Kidney epithelial cell (primary cell): ENCODE measurements at regions not wholly inside any gene's neighbourhood (a gene's known extent, or its start where the extent isn't known, plus 50 kb on each side); places are given as distances from the start of the nearest gene placed in this dataset.

Experiments used
- DNase-seq: peaks from one replicate; pipeline ENCODE4 v3.0.0-alpha.2; 2010; ENCODE audit warnings: low read depth
- H3K27me3 ChIP-seq: 2 replicates; pipeline ENCODE4 v1.6.0; 2011; ENCODE audit warnings: low read length; ENCODE audit not compliant: control insufficient read depth, insufficient read depth
- H3K36me3 ChIP-seq: 2 replicates; pipeline ENCODE4 v1.5.1; 2011; ENCODE audit warnings: low read length; ENCODE audit not compliant: control insufficient read depth, insufficient read depth
- H3K4me3 ChIP-seq: 2 replicates; pipeline ENCODE4 v1.5.1; 2011; ENCODE audit warnings: low read depth, mild to moderate bottlenecking, control low read depth, low read length
- CTCF ChIP-seq: IDR thresholded peaks from 2 replicates; pipeline ENCODE4 v1.5.1; 2011; ENCODE audit warnings: mild to moderate bottlenecking, moderate library complexity, low read length, control low read depth, inconsistent platforms; ENCODE audit not compliant: insufficient read depth, poor library complexity, severe bottlenecking

- H3K36me3 ChIP-seq = no peaks in the 10 kb centered on the region
- H3K4me3 ChIP-seq = no peak overlapping the region
- no peak for DNase-seq
- no peaks in the 10 kb centered on the region for H3K27me3 ChIP-seq
- no peak for TF ChIP-seq CTCF
These were observed 259.2 kb upstream of the KAZN start for GRCh38 chr1:14339288-14339687.

- no peak for DNase-seq
- no peak for TF ChIP-seq CTCF
- H3K4me3 ChIP-seq = no peak overlapping the region
- H3K27me3 ChIP-seq = no peaks in the 10 kb centered on the region
- H3K36me3 ChIP-seq = no peaks in the 10 kb centered on the region
These were observed 258.3 kb upstream of the KAZN start for GRCh38 chr1:14340002-14340785.

- H3K4me3 ChIP-seq = no peak overlapping the region
- H3K36me3 ChIP-seq = no peaks in the 10 kb centered on the region
- DNase-seq = no peak
- TF ChIP-seq CTCF = no peak
- no peaks in the 10 kb centered on the region for H3K27me3 ChIP-seq
These were observed 257.3 kb upstream of the KAZN start for GRCh38 chr1:14341147-14341546.

GRCh38 chr1:14345946-14346550 is 252.4 kb upstream of the KAZN start:
- no peak overlapping the region for H3K4me3 ChIP-seq

GRCh38 chr1:14347186-14347585 is 251.3 kb upstream of the KAZN start:
- DNase-seq = no peak
- no peaks in the 10 kb centered on the region for H3K27me3 ChIP-seq
- no peak overlapping the region for H3K4me3 ChIP-seq
- no peaks in the 10 kb centered on the region for H3K36me3 ChIP-seq
- no peak for TF ChIP-seq CTCF

More at GRCh38 chr1:14345946-14346550, 252.4 kb upstream of the KAZN start:
- no peaks in the 10 kb centered on the region for H3K27me3 ChIP-seq
- no peak for DNase-seq
- TF ChIP-seq CTCF = no peak
- no peaks in the 10 kb centered on the region for H3K36me3 ChIP-seq
